ENCODE measurements at regions not wholly inside any gene's neighbourhood (a gene's known extent, or its start where the extent isn't known, plus 50 kb on each side); places are given as distances from the start of the nearest gene placed in this dataset.

GRCh38 chr5:56610093-56610698, 205.2 kb upstream of the MAP3K1 start:
- FAIRE-seq = no peak
- Histone ChIP-seq H3K79me2 (ENCODE audit: insufficient read depth, low read length) (no peaks in the 10 kb centered on the region), H3K9ac (ENCODE audit: insufficient read depth, low read depth, low read length) (no peak overlapping the region), H3K27ac (ENCODE audit: extremely low read length, insufficient read depth, low read length) (no peak overlapping the region), H3K36me3 (replicated peaks in 1 of 2; ENCODE audit: control insufficient read depth in 1 of 2, insufficient read depth in 2 of 2, low read length in 2 of 2) (no peaks in the 10 kb centered on the region), H3K27me3 (ENCODE audit: control insufficient read depth in 1 of 2, insufficient read depth in 2 of 2, low read length in 2 of 2) (peaks cover 0 to 11% of the 10 kb centered on the region in 2 experiments; a peak in 1 of 5 replicates), H3K4me2 (ENCODE audit: low read depth, low read length) (no peak overlapping the region), H3K4me3 (replicated peaks in 1 of 3; ENCODE audit: insufficient read depth in 1 of 3, low read depth in 2 of 3, low read length in 3 of 3) (no peak overlapping the region), H4K20me1 (ENCODE audit: insufficient read depth, low read length) (no peaks in the 10 kb centered on the region), H2AFZ (ENCODE audit: low read length) (no peak overlapping the region), H3K4me1 (ENCODE audit: insufficient read depth, low read length) (no peaks in the 10 kb centered on the region), H3K9me3 (ENCODE audit: low read length) (peaks cover 7% of the 10 kb centered on the region; the same call in 1 of the 2 replicates)
- ChIA-PET POLR2A (no interaction called here), CTCF (ENCODE audit: low intra/inter-chr PET ratio, low total read pairs) (no interaction called here)
- TF ChIP-seq ZNF101 (CRISPR knock-in tag; IDR thresholded peaks at IDR 0.05; ENCODE audit: borderline replicate concordance, low read depth) = no peak
- TF ChIP-seq ZEB1 (IDR thresholded peaks at IDR 0.05; ENCODE audit: insufficient replicate concordance, low read depth) = no peak
- no peak for TF ChIP-seq RXRA (CRISPR knock-in tag; IDR thresholded peaks at IDR 0.05)
- TF ChIP-seq ZNF20 (CRISPR knock-in tag; IDR thresholded peaks at IDR 0.05) = no peak
- TF ChIP-seq FOXA1 (IDR thresholded peaks at IDR 0.05) = no peak
- no peak for TF ChIP-seq FOXA1 (CRISPR knock-in tag; IDR thresholded peaks at IDR 0.05)
- no peak for TF ChIP-seq THAP7 (CRISPR knock-in tag; IDR thresholded peaks at IDR 0.05)
- TF ChIP-seq ZNF282 (IDR thresholded peaks at IDR 0.05; ENCODE audit: partially characterized antibody) = no peak
- no peak for TF ChIP-seq MAFK (conservative IDR thresholded peaks at IDR 0.05 in 1 of 2, IDR thresholded peaks at IDR 0.05 in 1 of 2; ENCODE audit: low read length in 2 of 2)
- TF ChIP-seq ZNF460 (CRISPR knock-in tag; IDR thresholded peaks at IDR 0.05; ENCODE audit: borderline replicate concordance) = no peak
- no peak for TF ChIP-seq RBAK (CRISPR knock-in tag; IDR thresholded peaks at IDR 0.05)
- WGBS (ENCODE audit: low lambda C conversion rate) = 22% methylated on average over 4 of the region's 4 CpGs
- DNase-seq (ENCODE audit: low spot score) = no peak
- intact Hi-C loops (cut with micrococcal nuclease; ENCODE audit: unreplicated experiment) (no loop called here), in situ Hi-C loops (cut with HindIII; ENCODE audit: extremely low pct_ligation_motif_present, low pct_unique_long_range_greater_than_20kb) (no loop called here)
- ATAC-seq = no peak
- BruUV-seq (replicated peaks) = no TSS peak

All from HepG2 (cell line).